Suprapubic skin (tissue), 3 donors: ENCODE measurements at regions not wholly inside any gene's neighbourhood (a gene's known extent, or its start where the extent isn't known, plus 50 kb on each side); places are given as distances from the start of the nearest gene placed in this dataset.

Source experiments
- POLR2A ChIP-seq, 2 donors: fragments of 450-650 bp; IDR thresholded peaks; one replicate each; pipeline ENCODE4 v1.6.1; 2017; ENCODE audit warnings: antibody characterized with exemption in 2 of 2, mild to moderate bottlenecking in 2 of 2, moderate library complexity in 2 of 2
- TF ChIP-seq, protein P1 (sequence below), 2 donors: fragments of 200-600 bp in 1 of 2; fragments of 450-650 bp in 1 of 2; sonication (generic) in 1 of 2; IDR thresholded peaks; one replicate each; pipeline ENCODE4 v1.5.1; 2016 to 2019; ENCODE audit warnings: antibody characterized with exemption in 2 of 2, mild to moderate bottlenecking in 1 of 2, moderate library complexity in 1 of 2

- TF ChIP-seq, protein P1, sequence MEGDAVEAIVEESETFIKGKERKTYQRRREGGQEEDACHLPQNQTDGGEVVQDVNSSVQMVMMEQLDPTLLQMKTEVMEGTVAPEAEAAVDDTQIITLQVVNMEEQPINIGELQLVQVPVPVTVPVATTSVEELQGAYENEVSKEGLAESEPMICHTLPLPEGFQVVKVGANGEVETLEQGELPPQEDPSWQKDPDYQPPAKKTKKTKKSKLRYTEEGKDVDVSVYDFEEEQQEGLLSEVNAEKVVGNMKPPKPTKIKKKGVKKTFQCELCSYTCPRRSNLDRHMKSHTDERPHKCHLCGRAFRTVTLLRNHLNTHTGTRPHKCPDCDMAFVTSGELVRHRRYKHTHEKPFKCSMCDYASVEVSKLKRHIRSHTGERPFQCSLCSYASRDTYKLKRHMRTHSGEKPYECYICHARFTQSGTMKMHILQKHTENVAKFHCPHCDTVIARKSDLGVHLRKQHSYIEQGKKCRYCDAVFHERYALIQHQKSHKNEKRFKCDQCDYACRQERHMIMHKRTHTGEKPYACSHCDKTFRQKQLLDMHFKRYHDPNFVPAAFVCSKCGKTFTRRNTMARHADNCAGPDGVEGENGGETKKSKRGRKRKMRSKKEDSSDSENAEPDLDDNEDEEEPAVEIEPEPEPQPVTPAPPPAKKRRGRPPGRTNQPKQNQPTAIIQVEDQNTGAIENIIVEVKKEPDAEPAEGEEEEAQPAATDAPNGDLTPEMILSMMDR (IDR thresholded peaks at IDR 0.05) = no peak
- no peak for TF ChIP-seq POLR2A (IDR thresholded peaks at IDR 0.05)
Measured at GRCh38 chr14:31920001-31920400, 157.1 kb upstream of the ARHGAP5 start.
